ENCODE measurements at regions not wholly inside any gene's neighbourhood (a gene's known extent, or its start where the extent isn't known, plus 50 kb on each side); places are given as distances from the start of the nearest gene placed in this dataset.

DNA sequence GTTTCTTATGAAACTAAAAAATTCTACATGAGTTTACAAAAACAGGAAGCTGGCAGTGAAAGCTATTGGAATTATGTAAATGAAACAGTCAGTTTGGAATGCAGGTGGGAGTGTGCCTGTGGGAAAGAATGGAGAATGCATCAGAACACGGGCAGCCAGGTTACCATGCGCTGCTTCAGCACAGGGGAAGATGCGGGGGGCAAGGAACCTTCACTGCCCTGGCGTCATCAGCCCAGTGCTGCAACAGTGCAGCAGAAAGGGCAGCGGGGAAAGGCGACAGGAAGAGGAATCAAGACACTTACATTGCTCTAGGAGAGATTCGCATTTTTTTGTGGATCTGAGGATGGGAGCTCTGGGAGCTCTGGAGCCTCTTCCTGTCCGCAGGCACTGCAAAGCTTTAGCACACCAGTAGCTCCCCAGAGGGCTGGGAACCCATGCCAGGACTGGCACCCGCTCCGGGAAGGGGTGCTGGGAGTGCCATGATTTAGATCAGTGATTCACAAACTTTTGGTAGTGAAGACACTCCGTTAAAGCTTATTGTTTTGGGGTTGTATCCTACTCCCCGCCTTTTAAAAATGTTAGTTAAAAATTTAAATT is 64.1 kb upstream of the WDR26 start:
- Histone ChIP-seq H3K9ac (ENCODE audit: low read depth in 1 of 2, low read length in 2 of 2) (no peak overlapping the region), H3K4me1 (ENCODE audit: control insufficient read depth in 4 of 4, insufficient read depth in 4 of 4, low read length in 3 of 4) (peaks cover 3 to 13% (median 7%) of the 10 kb centered on the region in 4 donors), H3K4me3 (ENCODE audit: low read depth in 1 of 3, low read length in 3 of 3) (no peak overlapping the region), H3K27me3 (ENCODE audit: control insufficient read depth in 4 of 4, insufficient read depth in 4 of 4, low read length in 3 of 4) (no peaks in the 10 kb centered on the region), H3K27ac (ENCODE audit: low read depth in 1 of 2, low read length in 2 of 2) (no peak overlapping the region), H3K9me3 (ENCODE audit: control insufficient read depth in 4 of 4, low read length in 3 of 4) (no peaks in the 10 kb centered on the region), H3K36me3 (ENCODE audit: control insufficient read depth in 4 of 4, insufficient read depth in 3 of 4, low read depth in 1 of 4, low read length in 3 of 4) (no peaks in the 10 kb centered on the region)
- 76% methylated on average over 12 of the region's 12 CpGs for WGBS
- no peak for TF ChIP-seq RXRA (IDR thresholded peaks at IDR 0.05)
- no peak for TF ChIP-seq REST (IDR thresholded peaks at IDR 0.05)
- no peak for TF ChIP-seq JUND (IDR thresholded peaks at IDR 0.05)
- TF ChIP-seq EGR1 (IDR thresholded peaks at IDR 0.05; ENCODE audit: low read depth in 2 of 2) = no peak
- no peak for TF ChIP-seq FOXA2 (IDR thresholded peaks at IDR 0.05)
- TF ChIP-seq HNF4G (IDR thresholded peaks at IDR 0.05) = no peak
- no peak for DNase-seq (ENCODE audit: low spot score)

DNA sequence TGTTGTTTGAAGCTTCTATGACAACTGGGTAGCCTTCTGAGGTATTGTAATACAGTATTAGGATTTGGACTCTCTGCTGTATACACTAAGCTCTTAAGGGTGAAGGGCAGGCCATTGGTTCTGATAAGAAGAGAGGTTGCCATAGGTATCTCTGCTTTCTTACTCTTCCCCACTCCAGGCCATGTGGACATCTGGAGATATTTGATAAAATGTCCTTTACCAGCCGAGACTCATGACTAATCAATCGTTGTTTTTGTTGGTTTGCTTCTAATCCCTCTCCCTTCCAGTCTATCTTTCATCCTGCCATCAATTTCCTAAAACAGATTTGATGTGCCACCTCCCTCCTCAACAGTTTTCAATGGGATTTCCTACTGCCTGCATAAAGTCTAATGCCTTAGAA is 64.6 kb upstream of the WDR26 start:
- Histone ChIP-seq H3K36me3 (ENCODE audit: control insufficient read depth in 4 of 4, insufficient read depth in 3 of 4, low read depth in 1 of 4, low read length in 3 of 4) (no peaks in the 10 kb centered on the region), H3K27ac (ENCODE audit: low read depth in 1 of 2, low read length in 2 of 2) (no peak overlapping the region), H3K9me3 (ENCODE audit: control insufficient read depth in 4 of 4, low read length in 3 of 4) (no peaks in the 10 kb centered on the region), H3K4me1 (ENCODE audit: control insufficient read depth in 4 of 4, insufficient read depth in 4 of 4, low read length in 3 of 4) (peaks cover 3 to 18% (median 13%) of the 10 kb centered on the region in 4 donors), H3K27me3 (ENCODE audit: control insufficient read depth in 4 of 4, insufficient read depth in 4 of 4, low read length in 3 of 4) (no peaks in the 10 kb centered on the region), H3K9ac (ENCODE audit: low read depth in 1 of 2, low read length in 2 of 2) (no peak overlapping the region), H3K4me3 (ENCODE audit: low read depth in 1 of 3, low read length in 3 of 3) (no peak overlapping the region)
- TF ChIP-seq GABPA (IDR thresholded peaks at IDR 0.05 in 1 of 2, conservative IDR thresholded peaks at IDR 0.05 in 1 of 2) (no peak), JUND (IDR thresholded peaks at IDR 0.05) (no peak), HNF4G (IDR thresholded peaks at IDR 0.05) (no peak), YY1 (IDR thresholded peaks at IDR 0.05) (no peak), TAF1 (conservative IDR thresholded peaks at IDR 0.05) (no peak), HNF4A (conservative IDR thresholded peaks at IDR 0.05) (no peak), REST (IDR thresholded peaks at IDR 0.05) (no peak), RAD21 (IDR thresholded peaks at IDR 0.05) (no peak), FOXA1 (IDR thresholded peaks at IDR 0.05) (no peak)
- TF ChIP-seq, protein P1, sequence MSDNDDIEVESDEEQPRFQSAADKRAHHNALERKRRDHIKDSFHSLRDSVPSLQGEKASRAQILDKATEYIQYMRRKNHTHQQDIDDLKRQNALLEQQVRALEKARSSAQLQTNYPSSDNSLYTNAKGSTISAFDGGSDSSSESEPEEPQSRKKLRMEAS (IDR thresholded peaks at IDR 0.05) = no peak
- TF ChIP-seq, protein P2, sequence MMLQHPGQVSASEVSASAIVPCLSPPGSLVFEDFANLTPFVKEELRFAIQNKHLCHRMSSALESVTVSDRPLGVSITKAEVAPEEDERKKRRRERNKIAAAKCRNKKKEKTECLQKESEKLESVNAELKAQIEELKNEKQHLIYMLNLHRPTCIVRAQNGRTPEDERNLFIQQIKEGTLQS (IDR thresholded peaks at IDR 0.05) = no peak
- TF ChIP-seq, protein P3, sequence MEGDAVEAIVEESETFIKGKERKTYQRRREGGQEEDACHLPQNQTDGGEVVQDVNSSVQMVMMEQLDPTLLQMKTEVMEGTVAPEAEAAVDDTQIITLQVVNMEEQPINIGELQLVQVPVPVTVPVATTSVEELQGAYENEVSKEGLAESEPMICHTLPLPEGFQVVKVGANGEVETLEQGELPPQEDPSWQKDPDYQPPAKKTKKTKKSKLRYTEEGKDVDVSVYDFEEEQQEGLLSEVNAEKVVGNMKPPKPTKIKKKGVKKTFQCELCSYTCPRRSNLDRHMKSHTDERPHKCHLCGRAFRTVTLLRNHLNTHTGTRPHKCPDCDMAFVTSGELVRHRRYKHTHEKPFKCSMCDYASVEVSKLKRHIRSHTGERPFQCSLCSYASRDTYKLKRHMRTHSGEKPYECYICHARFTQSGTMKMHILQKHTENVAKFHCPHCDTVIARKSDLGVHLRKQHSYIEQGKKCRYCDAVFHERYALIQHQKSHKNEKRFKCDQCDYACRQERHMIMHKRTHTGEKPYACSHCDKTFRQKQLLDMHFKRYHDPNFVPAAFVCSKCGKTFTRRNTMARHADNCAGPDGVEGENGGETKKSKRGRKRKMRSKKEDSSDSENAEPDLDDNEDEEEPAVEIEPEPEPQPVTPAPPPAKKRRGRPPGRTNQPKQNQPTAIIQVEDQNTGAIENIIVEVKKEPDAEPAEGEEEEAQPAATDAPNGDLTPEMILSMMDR (IDR thresholded peaks at IDR 0.05; ENCODE audit: low read depth, low read length, missing input control) = no peak
- 73% methylated on average over 2 of the region's 2 CpGs for WGBS
- no peak for DNase-seq (ENCODE audit: low spot score)

Data from liver (tissue), 8 donors.